HG02678 (cell line): ENCODE measurements at regions not wholly inside any gene's neighbourhood (a gene's known extent, or its start where the extent isn't known, plus 50 kb on each side); places are given as distances from the start of the nearest gene placed in this dataset.

Experiments
- ATAC-seq: cut with Tn5 transposase; IDR thresholded peaks from one replicate; pipeline ENCODE4 v1.9.1; 2021; ENCODE audit warnings: mild to moderate bottlenecking, moderate library complexity; ENCODE audit not compliant: unreplicated experiment

DNA sequence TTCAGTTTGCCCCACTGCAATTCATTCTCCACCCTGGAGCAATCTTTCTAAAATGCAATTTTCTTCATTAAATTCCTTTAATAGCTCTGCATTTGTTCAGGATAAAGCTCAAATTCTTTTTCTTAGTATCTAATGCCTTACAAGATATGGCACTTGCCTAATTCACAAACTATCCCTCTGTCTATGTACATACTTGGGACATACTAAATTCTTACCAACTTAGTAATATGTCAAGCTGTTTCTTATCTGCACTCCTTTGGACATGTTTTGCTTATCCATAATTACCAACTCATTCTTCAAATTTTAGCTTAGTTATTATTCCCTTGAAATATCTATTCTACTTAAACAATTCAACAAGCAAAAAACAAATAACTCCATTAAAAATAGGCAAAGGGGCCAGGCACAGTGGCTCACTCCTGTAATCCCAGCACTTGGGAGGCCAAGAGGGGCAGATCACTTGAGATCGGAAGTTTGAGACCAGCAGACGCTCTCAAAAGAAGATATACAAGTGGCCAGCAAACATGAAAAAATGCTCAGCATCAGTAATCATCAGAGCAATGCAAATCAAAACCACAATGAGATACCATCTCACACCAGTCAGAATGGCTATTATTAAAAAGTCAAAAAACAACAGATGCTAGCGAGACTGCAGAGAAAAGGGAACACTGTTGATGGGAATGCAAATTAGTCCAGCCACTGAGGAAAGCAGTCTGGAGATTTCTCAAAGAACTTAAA lies 96.9 kb downstream of the FAM76B start:
- ATAC-seq, result peak; percentile 45

- ATAC-seq, result no peak
Observed at GRCh38 chr11:95690100-95690499, 99.5 kb downstream of the FAM76B start.

GRCh38 chr11:95688501-95689222 lies 100.9 kb downstream of the FAM76B start:
- no peak for ATAC-seq

- ATAC-seq, result no peak
Observed at GRCh38 chr11:95688015-95688414, 101.6 kb downstream of the FAM76B start.

GRCh38 chr11:95686265-95686664 lies 103.3 kb downstream of the FAM76B start:
- ATAC-seq, result no peak

DNA sequence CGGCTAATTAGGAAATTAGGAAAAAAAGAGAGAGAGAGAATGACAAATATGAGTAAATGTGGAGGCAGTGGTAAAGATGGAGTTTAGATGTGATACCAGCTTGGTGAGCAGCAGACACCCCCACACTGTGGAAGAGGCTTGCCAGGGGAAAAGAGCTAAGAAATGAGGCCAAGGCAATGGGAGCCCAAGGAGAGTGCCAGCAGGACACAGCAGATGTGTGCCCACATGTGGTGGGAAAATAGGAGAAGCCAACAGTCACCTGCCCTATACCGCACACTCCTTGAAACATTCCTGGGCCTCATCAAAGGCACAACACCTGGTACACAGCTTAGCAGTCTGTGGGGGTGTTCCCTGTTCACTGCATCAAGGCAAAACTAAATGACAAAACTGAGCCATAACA lies 104.9 kb downstream of the FAM76B start:
- no peak for ATAC-seq

DNA sequence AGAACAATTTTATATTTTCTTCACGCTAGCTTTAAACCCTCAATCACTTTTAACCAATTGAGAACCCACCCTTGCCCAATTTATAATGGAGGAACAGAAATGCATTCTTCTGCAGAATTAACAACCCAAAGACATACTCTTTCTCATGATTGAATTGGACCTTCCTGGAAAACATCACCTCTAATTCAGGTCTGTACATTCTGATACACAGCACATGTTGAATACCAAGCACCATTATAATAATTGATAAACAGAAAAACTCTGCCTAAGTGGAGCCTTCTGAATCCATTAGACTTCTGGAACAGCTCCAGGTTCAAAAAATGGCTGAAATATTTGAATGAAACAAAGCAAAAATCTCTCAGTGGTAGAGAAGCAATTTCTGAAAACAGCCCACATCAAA lies 105.4 kb downstream of the FAM76B start:
- no peak for ATAC-seq

GRCh38 chr11:95682552-95682951 lies 107.0 kb downstream of the FAM76B start:
- peak; percentile 44 for ATAC-seq

- peak; percentile 90 for ATAC-seq
Observed at GRCh38 chr11:95680169-95680929, 109.2 kb downstream of the FAM76B start.

- ATAC-seq, result no peak
Observed at GRCh38 chr11:95678988-95679387, 110.6 kb downstream of the FAM76B start.

GRCh38 chr11:95676308-95676707 lies 113.3 kb downstream of the FAM76B start:
- no peak for ATAC-seq

GRCh38 chr11:95675585-95675984 lies 114.0 kb downstream of the FAM76B start:
- ATAC-seq, result no peak

DNA sequence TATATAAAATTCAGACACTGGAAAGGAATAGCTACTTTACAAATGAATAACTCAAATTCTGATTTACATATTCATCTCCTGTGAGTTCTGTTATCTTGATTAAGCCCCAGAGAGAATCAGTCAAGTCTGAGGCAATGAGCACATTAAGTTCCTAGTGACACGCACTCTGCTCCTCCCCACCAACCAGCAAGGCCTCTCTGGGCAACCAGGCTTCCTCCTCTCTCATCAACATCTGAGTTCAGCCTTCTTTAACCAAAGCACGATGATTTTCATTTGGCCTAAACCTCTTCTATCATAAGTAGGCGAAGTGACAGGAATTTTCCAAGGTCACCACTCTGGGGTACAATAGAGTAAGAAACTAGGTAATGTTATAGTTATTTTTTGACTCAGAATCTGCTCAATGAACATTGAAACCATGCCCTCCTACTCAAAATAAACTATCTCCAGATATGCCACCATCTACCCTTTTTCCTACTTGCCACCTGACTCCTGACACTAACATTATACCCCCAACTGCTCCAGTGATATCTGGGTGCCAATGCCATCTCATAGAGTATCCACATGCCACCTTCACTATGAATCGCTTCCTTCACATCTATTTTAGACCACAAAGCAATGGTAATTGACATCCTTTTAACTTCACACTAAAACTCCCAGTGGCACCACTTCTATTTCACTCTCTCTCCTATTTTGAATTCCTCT lies 114.8 kb downstream of the FAM76B start:
- no peak for ATAC-seq

DNA sequence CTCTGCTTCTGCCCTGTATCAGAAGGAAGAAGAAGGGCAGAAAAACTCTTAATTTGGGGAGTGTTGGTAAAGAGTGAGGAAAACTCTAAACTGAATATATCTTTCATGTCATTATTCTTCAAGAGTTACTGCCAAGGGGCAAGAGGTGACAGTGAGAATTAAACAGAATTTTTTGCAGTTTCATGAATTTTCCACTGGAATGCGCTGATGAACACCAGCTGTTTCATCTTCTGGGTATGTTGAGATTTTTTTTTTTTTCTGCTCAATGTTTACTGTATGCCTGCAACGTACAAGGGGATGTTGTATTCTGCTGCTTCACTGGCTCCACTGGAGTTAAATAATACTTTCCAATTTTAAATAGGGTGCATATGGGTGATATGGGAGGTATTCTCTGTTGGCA lies 117.8 kb downstream of the FAM76B start:
- no peak for ATAC-seq

GRCh38 chr11:95668131-95668530 lies 121.5 kb downstream of the FAM76B start:
- ATAC-seq, result no peak

GRCh38 chr11:95661162-95661561 lies 128.4 kb downstream of the FAM76B start:
- ATAC-seq, result no peak

DNA sequence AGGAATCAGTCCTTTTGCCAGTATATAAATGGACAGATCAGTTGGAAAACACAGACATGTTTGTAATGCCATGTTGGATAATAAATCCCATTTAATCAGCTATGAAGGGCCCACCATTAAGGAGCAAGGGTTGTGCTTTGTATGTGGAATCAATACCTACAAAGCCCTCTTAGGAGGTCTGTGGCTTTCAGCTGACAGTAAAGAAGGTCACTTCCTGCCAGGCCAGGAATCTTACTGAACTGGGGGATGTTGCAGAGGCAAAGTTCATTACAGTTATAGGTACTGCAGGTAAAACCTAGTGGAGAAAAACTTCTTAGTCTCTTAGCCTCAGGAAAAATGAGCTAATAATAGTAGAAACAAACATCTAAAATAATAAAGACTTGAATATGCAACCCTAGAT lies 129.5 kb downstream of the FAM76B start:
- ATAC-seq, result no peak

DNA sequence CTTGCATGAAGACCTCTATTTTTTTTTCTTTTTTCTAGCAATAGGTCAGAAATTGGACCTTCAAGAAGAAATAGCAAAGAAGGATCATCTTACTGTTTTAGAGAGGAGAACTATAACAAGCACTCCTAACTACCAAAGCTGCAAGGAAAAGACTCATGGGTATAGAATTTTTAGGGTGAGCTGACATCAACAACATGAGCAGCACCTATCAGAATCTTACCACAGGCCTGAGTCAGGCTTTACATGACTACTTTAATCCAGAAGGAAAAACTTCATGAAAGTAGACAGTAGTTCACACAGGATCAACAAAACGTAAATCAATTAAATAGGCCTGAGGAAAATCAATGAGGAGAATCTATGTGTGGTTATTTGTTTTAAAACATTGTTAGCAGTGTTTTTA lies 130.5 kb downstream of the FAM76B start:
- no peak for ATAC-seq

DNA sequence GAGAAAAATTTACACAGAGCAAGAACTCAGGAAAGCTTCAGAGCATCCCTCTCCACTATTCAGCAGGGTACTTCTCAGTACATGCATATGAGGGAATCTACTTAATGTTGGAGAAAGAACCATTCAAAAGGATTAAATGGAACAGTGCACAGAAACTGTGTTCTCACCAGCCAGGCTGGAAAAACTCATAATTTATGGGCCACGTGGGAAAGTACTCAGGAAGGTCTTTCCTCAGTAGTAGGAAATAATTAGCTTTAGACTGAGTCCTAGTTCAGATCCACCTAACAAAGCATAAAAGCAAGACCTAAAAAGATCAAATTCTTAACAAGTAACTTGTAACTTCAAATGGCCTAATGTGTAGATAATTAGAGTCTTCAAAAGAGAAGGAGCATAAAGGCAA lies 134.0 kb downstream of the FAM76B start:
- ATAC-seq, result no peak

- ATAC-seq, result no peak
Observed at GRCh38 chr11:95653680-95654079, 135.9 kb downstream of the FAM76B start.

DNA sequence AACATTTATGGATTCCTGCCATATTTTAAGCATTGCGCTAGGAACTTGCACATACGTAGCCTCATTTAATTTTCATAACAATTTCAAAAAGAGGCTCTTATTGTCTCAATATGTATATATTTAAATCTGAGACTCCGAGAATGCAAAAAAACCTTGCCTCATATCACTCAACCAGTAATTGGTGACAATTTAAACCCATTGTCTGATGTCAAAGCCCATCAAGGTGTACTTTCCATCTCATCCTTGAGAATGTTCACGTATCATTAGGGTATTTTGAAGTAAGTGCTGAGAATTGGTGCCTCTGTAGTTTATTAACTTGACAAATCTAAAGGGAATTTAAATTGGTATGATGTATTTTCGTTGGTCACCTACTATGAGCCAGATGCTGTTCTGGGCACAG lies 136.5 kb downstream of the FAM76B start:
- no peak for ATAC-seq
